HL-60 (cell line): ENCODE measurements at regions not wholly inside any gene's neighbourhood (a gene's known extent, or its start where the extent isn't known, plus 50 kb on each side); places are given as distances from the start of the nearest gene placed in this dataset.

Experiments used
- DNase-seq, 2 experiments: peaks; one replicate each; pipeline ENCODE4 v3.0.0-alpha.2; 2010 to 2020; ENCODE audit warnings: low read depth in 1 of 2, low spot score in 1 of 2
- H3K27ac ChIP-seq: fragments of 250-450 bp; sonication (Bioruptor Pico); replicated peaks from 2 replicates; pipeline ENCODE4 v1.5.1; 2020; ENCODE audit warnings: mild to moderate bottlenecking, moderate library complexity
- H3K27me3 ChIP-seq: fragments of 250-450 bp; sonication (Bioruptor Pico); 2 replicates; pipeline ENCODE4 v1.5.1; 2021; ENCODE audit warnings: mild to moderate bottlenecking, moderate library complexity; ENCODE audit not compliant: insufficient read depth, poor library complexity, severe bottlenecking
- H3K4me3 ChIP-seq: replicated peaks from 2 replicates; pipeline ENCODE4 v1.5.1; 2011; ENCODE audit warnings: mild to moderate bottlenecking, control low read depth, low read length; ENCODE audit not compliant: insufficient read depth
- GABPA ChIP-seq: IDR thresholded peaks from 2 replicates; pipeline ENCODE4 v1.6.1; 2012; ENCODE audit warnings: low read depth
- POLR2AphosphoS5 ChIP-seq: IDR thresholded peaks from 2 replicates; pipeline ENCODE4 v1.6.1; 2012; ENCODE audit warnings: low read depth
- SPI1 ChIP-seq: IDR thresholded peaks from 2 replicates; pipeline ENCODE4 v1.6.1; 2012; ENCODE audit warnings: low read depth, mild to moderate bottlenecking, borderline replicate concordance
- TF ChIP-seq, protein P1 (sequence below): IDR thresholded peaks from 2 replicates; pipeline ENCODE4 v1.6.1; 2012; ENCODE audit warnings: low read depth; ENCODE audit not compliant: insufficient replicate concordance
- TF ChIP-seq, protein P2 (sequence below): IDR thresholded peaks from one replicate; pipeline ENCODE4 v1.5.1; 2011; ENCODE audit warnings: low read length, control low read depth, inconsistent platforms; ENCODE audit not compliant: insufficient read depth

GRCh38 chr14:104293851-104294627 is 155.7 kb downstream of the KIF26A start:
- no peak for DNase-seq

GRCh38 chr14:104294628-104294982 is 156.2 kb downstream of the KIF26A start:
- TF ChIP-seq GABPA (no peak), SPI1 (no peak), POLR2AphosphoS5 (no peak)
- TF ChIP-seq, protein P1, sequence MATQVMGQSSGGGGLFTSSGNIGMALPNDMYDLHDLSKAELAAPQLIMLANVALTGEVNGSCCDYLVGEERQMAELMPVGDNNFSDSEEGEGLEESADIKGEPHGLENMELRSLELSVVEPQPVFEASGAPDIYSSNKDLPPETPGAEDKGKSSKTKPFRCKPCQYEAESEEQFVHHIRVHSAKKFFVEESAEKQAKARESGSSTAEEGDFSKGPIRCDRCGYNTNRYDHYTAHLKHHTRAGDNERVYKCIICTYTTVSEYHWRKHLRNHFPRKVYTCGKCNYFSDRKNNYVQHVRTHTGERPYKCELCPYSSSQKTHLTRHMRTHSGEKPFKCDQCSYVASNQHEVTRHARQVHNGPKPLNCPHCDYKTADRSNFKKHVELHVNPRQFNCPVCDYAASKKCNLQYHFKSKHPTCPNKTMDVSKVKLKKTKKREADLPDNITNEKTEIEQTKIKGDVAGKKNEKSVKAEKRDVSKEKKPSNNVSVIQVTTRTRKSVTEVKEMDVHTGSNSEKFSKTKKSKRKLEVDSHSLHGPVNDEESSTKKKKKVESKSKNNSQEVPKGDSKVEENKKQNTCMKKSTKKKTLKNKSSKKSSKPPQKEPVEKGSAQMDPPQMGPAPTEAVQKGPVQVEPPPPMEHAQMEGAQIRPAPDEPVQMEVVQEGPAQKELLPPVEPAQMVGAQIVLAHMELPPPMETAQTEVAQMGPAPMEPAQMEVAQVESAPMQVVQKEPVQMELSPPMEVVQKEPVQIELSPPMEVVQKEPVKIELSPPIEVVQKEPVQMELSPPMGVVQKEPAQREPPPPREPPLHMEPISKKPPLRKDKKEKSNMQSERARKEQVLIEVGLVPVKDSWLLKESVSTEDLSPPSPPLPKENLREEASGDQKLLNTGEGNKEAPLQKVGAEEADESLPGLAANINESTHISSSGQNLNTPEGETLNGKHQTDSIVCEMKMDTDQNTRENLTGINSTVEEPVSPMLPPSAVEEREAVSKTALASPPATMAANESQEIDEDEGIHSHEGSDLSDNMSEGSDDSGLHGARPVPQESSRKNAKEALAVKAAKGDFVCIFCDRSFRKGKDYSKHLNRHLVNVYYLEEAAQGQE = no peak
- TF ChIP-seq, protein P2, sequence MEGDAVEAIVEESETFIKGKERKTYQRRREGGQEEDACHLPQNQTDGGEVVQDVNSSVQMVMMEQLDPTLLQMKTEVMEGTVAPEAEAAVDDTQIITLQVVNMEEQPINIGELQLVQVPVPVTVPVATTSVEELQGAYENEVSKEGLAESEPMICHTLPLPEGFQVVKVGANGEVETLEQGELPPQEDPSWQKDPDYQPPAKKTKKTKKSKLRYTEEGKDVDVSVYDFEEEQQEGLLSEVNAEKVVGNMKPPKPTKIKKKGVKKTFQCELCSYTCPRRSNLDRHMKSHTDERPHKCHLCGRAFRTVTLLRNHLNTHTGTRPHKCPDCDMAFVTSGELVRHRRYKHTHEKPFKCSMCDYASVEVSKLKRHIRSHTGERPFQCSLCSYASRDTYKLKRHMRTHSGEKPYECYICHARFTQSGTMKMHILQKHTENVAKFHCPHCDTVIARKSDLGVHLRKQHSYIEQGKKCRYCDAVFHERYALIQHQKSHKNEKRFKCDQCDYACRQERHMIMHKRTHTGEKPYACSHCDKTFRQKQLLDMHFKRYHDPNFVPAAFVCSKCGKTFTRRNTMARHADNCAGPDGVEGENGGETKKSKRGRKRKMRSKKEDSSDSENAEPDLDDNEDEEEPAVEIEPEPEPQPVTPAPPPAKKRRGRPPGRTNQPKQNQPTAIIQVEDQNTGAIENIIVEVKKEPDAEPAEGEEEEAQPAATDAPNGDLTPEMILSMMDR = no peak
- no peaks in the 10 kb centered on the region for H3K27me3 ChIP-seq
- H3K27ac ChIP-seq = no peak overlapping the region
- no peak for DNase-seq
- H3K4me3 ChIP-seq = no peak overlapping the region

More at GRCh38 chr14:104293851-104294627, 155.7 kb downstream of the KIF26A start:
- H3K27me3 ChIP-seq = no peaks in the 10 kb centered on the region
- TF ChIP-seq, protein P1 = no peak
- no peak for TF ChIP-seq SPI1
- no peak for TF ChIP-seq GABPA
- TF ChIP-seq POLR2AphosphoS5 = no peak
- TF ChIP-seq, protein P2 = no peak
- H3K27ac ChIP-seq = no peak overlapping the region
- H3K4me3 ChIP-seq = no peak overlapping the region

- DNase-seq = no peak
- Histone ChIP-seq H3K4me3 (no peak overlapping the region), H3K27ac (no peak overlapping the region), H3K27me3 (no peaks in the 10 kb centered on the region)
- TF ChIP-seq, protein P2 = no peak
- TF ChIP-seq POLR2AphosphoS5 (no peak), GABPA (no peak), SPI1 (no peak)
- TF ChIP-seq, protein P1 = no peak
Measured at GRCh38 chr14:104294983-104295680, 156.7 kb downstream of the KIF26A start.
